ENCODE measurements at regions not wholly inside any gene's neighbourhood (a gene's known extent, or its start where the extent isn't known, plus 50 kb on each side); places are given as distances from the start of the nearest gene placed in this dataset.

- H3K9ac ChIP-seq (ENCODE audit: low read length), result no peak overlapping the region
- no peaks in the 10 kb centered on the region for H3K27me3 ChIP-seq (ENCODE audit: control insufficient read depth, insufficient read depth, low read length)
- no peaks in the 10 kb centered on the region for H3K36me3 ChIP-seq (ENCODE audit: control insufficient read depth, insufficient read depth, low read length)
- H3K27ac ChIP-seq (ENCODE audit: low read depth, low read length), result no peak overlapping the region
- no peaks in the 10 kb centered on the region for H3K4me1 ChIP-seq (ENCODE audit: control insufficient read depth, insufficient read depth, low read length)
- no peak overlapping the region for H3K4me3 ChIP-seq (ENCODE audit: low read length)
Measured at GRCh38 chr6:54013966-54014365, 97.3 kb upstream of the MLIP start.

GRCh38 chr6:54014440-54014839 is 96.8 kb upstream of the MLIP start:
- no peaks in the 10 kb centered on the region for H3K4me1 ChIP-seq (ENCODE audit: control insufficient read depth, insufficient read depth, low read length)
- H3K27ac ChIP-seq (ENCODE audit: low read depth, low read length), result no peak overlapping the region
- H3K4me3 ChIP-seq (ENCODE audit: low read length), result no peak overlapping the region
- H3K36me3 ChIP-seq (ENCODE audit: control insufficient read depth, insufficient read depth, low read length), result no peaks in the 10 kb centered on the region
- no peaks in the 10 kb centered on the region for H3K27me3 ChIP-seq (ENCODE audit: control insufficient read depth, insufficient read depth, low read length)
- H3K9ac ChIP-seq (ENCODE audit: low read length), result no peak overlapping the region

GRCh38 chr6:54017877-54018276 is 93.4 kb upstream of the MLIP start:
- no peak overlapping the region for H3K4me3 ChIP-seq (ENCODE audit: low read length)
- no peaks in the 10 kb centered on the region for H3K27me3 ChIP-seq (ENCODE audit: control insufficient read depth, insufficient read depth, low read length)
- H3K9ac ChIP-seq (ENCODE audit: low read length), result no peak overlapping the region
- no peaks in the 10 kb centered on the region for H3K4me1 ChIP-seq (ENCODE audit: control insufficient read depth, insufficient read depth, low read length)
- H3K27ac ChIP-seq (ENCODE audit: low read depth, low read length), result no peak overlapping the region
- no peaks in the 10 kb centered on the region for H3K36me3 ChIP-seq (ENCODE audit: control insufficient read depth, insufficient read depth, low read length)

GRCh38 chr6:54018722-54019121 is 92.5 kb upstream of the MLIP start:
- H3K4me1 ChIP-seq (ENCODE audit: control insufficient read depth, insufficient read depth, low read length), result no peaks in the 10 kb centered on the region
- no peak overlapping the region for H3K9ac ChIP-seq (ENCODE audit: low read length)
- H3K27me3 ChIP-seq (ENCODE audit: control insufficient read depth, insufficient read depth, low read length), result no peaks in the 10 kb centered on the region
- H3K36me3 ChIP-seq (ENCODE audit: control insufficient read depth, insufficient read depth, low read length), result no peaks in the 10 kb centered on the region
- H3K27ac ChIP-seq (ENCODE audit: low read depth, low read length), result no peak overlapping the region
- no peak overlapping the region for H3K4me3 ChIP-seq (ENCODE audit: low read length)

- H3K9ac ChIP-seq (ENCODE audit: low read length), result no peak overlapping the region
- no peaks in the 10 kb centered on the region for H3K36me3 ChIP-seq (ENCODE audit: control insufficient read depth, insufficient read depth, low read length)
- H3K4me1 ChIP-seq (ENCODE audit: control insufficient read depth, insufficient read depth, low read length), result no peaks in the 10 kb centered on the region
- H3K4me3 ChIP-seq (ENCODE audit: low read length), result no peak overlapping the region
- H3K27ac ChIP-seq (ENCODE audit: low read depth, low read length), result no peak overlapping the region
- no peaks in the 10 kb centered on the region for H3K27me3 ChIP-seq (ENCODE audit: control insufficient read depth, insufficient read depth, low read length)
Measured at GRCh38 chr6:54019860-54020259, 91.4 kb upstream of the MLIP start.

GRCh38 chr6:54020334-54020733 is 90.9 kb upstream of the MLIP start:
- H3K27ac ChIP-seq (ENCODE audit: low read depth, low read length), result no peak overlapping the region
- no peaks in the 10 kb centered on the region for H3K36me3 ChIP-seq (ENCODE audit: control insufficient read depth, insufficient read depth, low read length)
- no peaks in the 10 kb centered on the region for H3K4me1 ChIP-seq (ENCODE audit: control insufficient read depth, insufficient read depth, low read length)
- no peak overlapping the region for H3K9ac ChIP-seq (ENCODE audit: low read length)
- no peaks in the 10 kb centered on the region for H3K27me3 ChIP-seq (ENCODE audit: control insufficient read depth, insufficient read depth, low read length)
- H3K4me3 ChIP-seq (ENCODE audit: low read length), result no peak overlapping the region

GRCh38 chr6:54026652-54027400 is 84.4 kb upstream of the MLIP start:
- no peak overlapping the region for H3K27ac ChIP-seq (ENCODE audit: low read depth, low read length)
- no peak overlapping the region for H3K9ac ChIP-seq (ENCODE audit: low read length)
- H3K36me3 ChIP-seq (ENCODE audit: control insufficient read depth, insufficient read depth, low read length), result no peaks in the 10 kb centered on the region
- H3K4me3 ChIP-seq (ENCODE audit: low read length), result no peak overlapping the region
- H3K27me3 ChIP-seq (ENCODE audit: control insufficient read depth, insufficient read depth, low read length), result no peaks in the 10 kb centered on the region
- H3K4me1 ChIP-seq (ENCODE audit: control insufficient read depth, insufficient read depth, low read length), result no peaks in the 10 kb centered on the region

GRCh38 chr6:54028170-54028569 is 83.1 kb upstream of the MLIP start:
- H3K36me3 ChIP-seq (ENCODE audit: control insufficient read depth, insufficient read depth, low read length), result no peaks in the 10 kb centered on the region
- H3K4me3 ChIP-seq (ENCODE audit: low read length), result no peak overlapping the region
- H3K4me1 ChIP-seq (ENCODE audit: control insufficient read depth, insufficient read depth, low read length), result no peaks in the 10 kb centered on the region
- H3K9ac ChIP-seq (ENCODE audit: low read length), result no peak overlapping the region
- H3K27ac ChIP-seq (ENCODE audit: low read depth, low read length), result no peak overlapping the region
- no peaks in the 10 kb centered on the region for H3K27me3 ChIP-seq (ENCODE audit: control insufficient read depth, insufficient read depth, low read length)

- H3K27ac ChIP-seq (ENCODE audit: low read depth, low read length), result no peak overlapping the region
- no peak overlapping the region for H3K4me3 ChIP-seq (ENCODE audit: low read length)
- H3K9ac ChIP-seq (ENCODE audit: low read length), result no peak overlapping the region
- no peaks in the 10 kb centered on the region for H3K27me3 ChIP-seq (ENCODE audit: control insufficient read depth, insufficient read depth, low read length)
- H3K36me3 ChIP-seq (ENCODE audit: control insufficient read depth, insufficient read depth, low read length), result no peaks in the 10 kb centered on the region
- no peaks in the 10 kb centered on the region for H3K4me1 ChIP-seq (ENCODE audit: control insufficient read depth, insufficient read depth, low read length)
Measured at GRCh38 chr6:54029187-54029586, 82.1 kb upstream of the MLIP start.

- no peaks in the 10 kb centered on the region for H3K36me3 ChIP-seq (ENCODE audit: control insufficient read depth, insufficient read depth, low read length)
- H3K27ac ChIP-seq (ENCODE audit: low read depth, low read length), result no peak overlapping the region
- no peaks in the 10 kb centered on the region for H3K27me3 ChIP-seq (ENCODE audit: control insufficient read depth, insufficient read depth, low read length)
- no peaks in the 10 kb centered on the region for H3K4me1 ChIP-seq (ENCODE audit: control insufficient read depth, insufficient read depth, low read length)
- H3K4me3 ChIP-seq (ENCODE audit: low read length), result no peak overlapping the region
- H3K9ac ChIP-seq (ENCODE audit: low read length), result no peak overlapping the region
Measured at GRCh38 chr6:54031169-54031568, 80.1 kb upstream of the MLIP start.

GRCh38 chr6:54037277-54037779 is 73.9 kb upstream of the MLIP start:
- Histone ChIP-seq H3K4me3 (ENCODE audit: low read length) (no peak overlapping the region), H3K27ac (ENCODE audit: low read depth, low read length) (no peak overlapping the region), H3K9ac (ENCODE audit: low read length) (no peak overlapping the region), H3K36me3 (ENCODE audit: control insufficient read depth, insufficient read depth, low read length) (no peaks in the 10 kb centered on the region), H3K4me1 (ENCODE audit: control insufficient read depth, insufficient read depth, low read length) (no peaks in the 10 kb centered on the region), H3K27me3 (ENCODE audit: control insufficient read depth, insufficient read depth, low read length) (no peaks in the 10 kb centered on the region)

GRCh38 chr6:54040545-54040944 is 70.7 kb upstream of the MLIP start:
- Histone ChIP-seq H3K36me3 (ENCODE audit: control insufficient read depth, insufficient read depth, low read length) (no peaks in the 10 kb centered on the region), H3K9ac (ENCODE audit: low read length) (no peak overlapping the region), H3K4me3 (ENCODE audit: low read length) (no peak overlapping the region), H3K4me1 (ENCODE audit: control insufficient read depth, insufficient read depth, low read length) (no peaks in the 10 kb centered on the region), H3K27ac (ENCODE audit: low read depth, low read length) (no peak overlapping the region), H3K27me3 (ENCODE audit: control insufficient read depth, insufficient read depth, low read length) (no peaks in the 10 kb centered on the region)

- H3K27ac ChIP-seq (ENCODE audit: low read depth, low read length), result no peak overlapping the region
- H3K9ac ChIP-seq (ENCODE audit: low read length), result no peak overlapping the region
- no peaks in the 10 kb centered on the region for H3K27me3 ChIP-seq (ENCODE audit: control insufficient read depth, insufficient read depth, low read length)
- no peak overlapping the region for H3K4me3 ChIP-seq (ENCODE audit: low read length)
- H3K36me3 ChIP-seq (ENCODE audit: control insufficient read depth, insufficient read depth, low read length), result no peaks in the 10 kb centered on the region
- H3K4me1 ChIP-seq (ENCODE audit: control insufficient read depth, insufficient read depth, low read length), result no peaks in the 10 kb centered on the region
Measured at GRCh38 chr6:54041239-54041638, 70.0 kb upstream of the MLIP start.

Data from rectal smooth muscle tissue (tissue), 1 donor.